PFSK-1 (cell line): ENCODE measurements at regions not wholly inside any gene's neighbourhood (a gene's known extent, or its start where the extent isn't known, plus 50 kb on each side); places are given as distances from the start of the nearest gene placed in this dataset.

ENCODE experiments used
- FOXP2 ChIP-seq: optimal IDR thresholded peaks from 2 replicates; pipeline ENCODE3; 2011; ENCODE audit warnings: borderline replicate concordance, control low read depth, inconsistent platforms; ENCODE audit not compliant: insufficient read depth; ENCODE audit errors: extremely low read length, extremely low read depth
- POLR2AphosphoS5 ChIP-seq: IDR thresholded peaks from 2 replicates; pipeline ENCODE4 v1.6.1; 2012; ENCODE audit warnings: low read depth, mild to moderate bottlenecking, control low read depth, low read length, moderate library complexity
- REST ChIP-seq, 2 experiments: IDR thresholded peaks; 2 replicates each; pipeline versions ENCODE4 v1.6.1 to v1.8.0; 2011 to 2012; ENCODE audit warnings: low read depth in 2 of 2, low read length in 2 of 2, control low read depth in 1 of 2, inconsistent platforms in 1 of 2, mild to moderate bottlenecking in 1 of 2, moderate library complexity in 1 of 2; ENCODE audit not compliant: insufficient read depth in 1 of 2
- SIN3A ChIP-seq: IDR thresholded peaks from 2 replicates; pipeline ENCODE4 v1.6.1; 2012; ENCODE audit warnings: mild to moderate bottlenecking, low read length, moderate library complexity, borderline replicate concordance; ENCODE audit not compliant: insufficient read depth
- TAF1 ChIP-seq: IDR thresholded peaks from 2 replicates; pipeline ENCODE4 v1.6.1; 2012; ENCODE audit warnings: low read length, control low read depth, borderline replicate concordance; ENCODE audit not compliant: insufficient read depth

DNA sequence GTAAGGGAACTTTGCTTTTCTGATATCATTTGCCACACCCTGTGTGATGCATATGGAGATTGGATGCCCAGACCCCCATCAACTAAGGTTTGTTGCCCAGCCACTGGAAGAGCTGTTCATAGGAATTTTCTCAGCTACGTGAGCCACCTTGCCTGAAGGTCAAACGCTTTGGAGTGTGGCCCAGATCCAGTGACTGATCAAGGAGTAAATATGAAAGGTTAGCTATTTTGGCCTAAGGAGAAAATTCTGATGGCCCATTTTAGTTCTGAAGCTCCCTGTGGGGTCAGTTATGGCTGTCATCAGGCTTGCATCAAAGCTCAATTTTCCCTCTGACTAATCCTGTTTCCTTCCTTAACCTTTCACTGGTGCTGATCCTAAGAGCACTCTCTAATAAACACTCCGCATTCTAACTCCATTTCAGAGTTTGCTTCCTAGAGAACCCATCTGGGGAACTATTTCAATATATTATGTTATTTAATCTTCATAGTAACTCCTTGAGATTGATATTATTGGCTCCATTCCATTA, 407.7 kb downstream of the SPRY1 start:
- TF ChIP-seq SIN3A (no peak), TAF1 (no peak), REST (IDR thresholded peaks at IDR 0.05; ENCODE audit: insufficient read depth in 1 of 2, low read depth in 2 of 2, low read length in 2 of 2) (no peak), FOXP2 (no peak), POLR2AphosphoS5 (no peak)

DNA sequence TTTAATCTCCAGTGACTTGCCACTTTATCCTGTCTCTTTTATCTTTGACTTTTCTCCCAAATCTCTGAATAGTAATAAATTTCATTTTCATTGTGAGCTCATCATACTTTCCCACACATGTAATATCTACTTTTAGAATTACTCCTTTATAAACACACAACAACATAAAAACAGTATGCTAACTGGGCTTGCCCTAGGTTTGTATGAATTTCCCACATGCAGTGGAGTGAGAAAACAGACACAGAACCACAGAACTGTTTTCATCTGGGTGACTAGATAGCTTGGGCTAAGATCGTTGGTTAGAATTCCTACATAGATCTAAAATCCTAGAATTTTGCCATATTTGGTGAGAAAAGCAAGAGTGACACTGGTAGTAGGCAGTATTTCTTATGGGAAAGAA, 409.5 kb downstream of the SPRY1 start:
- no peak for TF ChIP-seq TAF1
- TF ChIP-seq POLR2AphosphoS5: no peak
- no peak for TF ChIP-seq SIN3A
- no peak for TF ChIP-seq REST (IDR thresholded peaks at IDR 0.05; ENCODE audit: insufficient read depth in 1 of 2, low read depth in 2 of 2, low read length in 2 of 2)
- TF ChIP-seq FOXP2: no peak

DNA sequence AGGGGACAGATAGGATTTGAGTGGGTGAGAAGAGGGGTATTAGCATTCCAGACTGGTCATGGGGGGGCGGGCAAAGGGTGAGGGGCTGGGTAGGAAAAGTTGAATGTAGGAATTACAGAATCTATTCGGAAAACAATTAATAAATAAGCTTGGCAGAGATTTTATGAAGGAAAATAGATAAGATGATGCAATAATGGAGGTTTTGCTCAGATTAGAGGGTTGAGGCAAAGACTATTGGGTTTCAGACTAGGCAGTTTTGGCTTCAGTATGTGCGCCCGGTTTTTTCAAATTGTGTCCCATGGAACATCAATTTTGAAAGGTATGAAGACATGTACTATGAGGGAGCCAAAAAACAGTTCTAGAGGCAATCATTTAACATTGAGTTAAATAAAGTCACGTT, 410.6 kb downstream of the SPRY1 start:
- no peak for TF ChIP-seq FOXP2
- no peak for TF ChIP-seq REST (IDR thresholded peaks at IDR 0.05; ENCODE audit: insufficient read depth in 1 of 2, low read depth in 2 of 2, low read length in 2 of 2)
- TF ChIP-seq SIN3A: no peak
- TF ChIP-seq TAF1: no peak
- TF ChIP-seq POLR2AphosphoS5: no peak

- TF ChIP-seq POLR2AphosphoS5 (no peak), FOXP2 (no peak), REST (IDR thresholded peaks at IDR 0.05; ENCODE audit: insufficient read depth in 1 of 2, low read depth in 2 of 2, low read length in 2 of 2) (no peak), SIN3A (no peak), TAF1 (no peak)
Measured at GRCh38 chr4:123807866-123808265, 411.3 kb downstream of the SPRY1 start.

DNA sequence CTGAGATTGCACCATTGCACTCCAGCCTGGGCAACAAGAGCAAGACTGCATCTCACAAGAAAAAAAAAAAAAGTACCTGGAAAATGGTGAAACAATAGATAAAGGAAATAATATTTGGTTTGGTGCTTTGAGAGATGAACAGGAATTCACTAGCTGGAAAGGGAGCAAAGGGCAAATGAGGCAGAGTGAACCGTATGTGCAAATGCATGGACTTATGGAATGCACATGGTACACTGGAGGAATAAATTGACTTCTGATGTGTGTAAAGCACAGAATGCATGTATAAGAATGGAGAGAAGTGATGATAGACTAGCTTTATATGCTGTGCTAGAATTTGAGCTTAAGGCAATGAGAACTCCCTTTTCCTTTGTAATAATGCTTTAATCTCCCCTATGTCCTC, 413.3 kb downstream of the SPRY1 start:
- TF ChIP-seq POLR2AphosphoS5 (no peak), SIN3A (no peak), FOXP2 (no peak), TAF1 (no peak), REST (IDR thresholded peaks at IDR 0.05; ENCODE audit: insufficient read depth in 1 of 2, low read depth in 2 of 2, low read length in 2 of 2) (no peak)
